ENCODE measurements at regions not wholly inside any gene's neighbourhood (a gene's known extent, or its start where the extent isn't known, plus 50 kb on each side); places are given as distances from the start of the nearest gene placed in this dataset.
A peak's percentile ranks its signal among the peaks of the same experiment; 100 is the strongest.

DNA sequence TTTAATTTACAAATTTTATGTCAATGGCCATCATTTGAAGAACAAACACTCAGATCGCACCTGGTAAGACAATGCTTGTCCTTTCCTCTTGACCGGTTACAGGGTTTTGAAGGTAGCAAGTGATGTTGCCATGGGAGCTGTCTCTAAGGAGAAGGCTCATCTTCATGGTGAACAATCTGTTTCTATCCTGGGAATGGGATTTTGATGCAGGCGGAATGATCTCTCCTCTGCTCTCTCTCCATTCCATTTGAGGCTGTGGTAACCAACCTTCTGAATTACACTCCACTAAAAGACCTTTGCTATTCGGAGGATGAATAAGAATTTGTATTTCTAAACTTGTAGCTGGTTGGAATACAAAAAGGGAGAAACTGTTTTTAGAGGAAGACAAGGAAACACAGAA lies 57.9 kb upstream of the SLC5A9 start:
- no peak for DNase-seq

DNA sequence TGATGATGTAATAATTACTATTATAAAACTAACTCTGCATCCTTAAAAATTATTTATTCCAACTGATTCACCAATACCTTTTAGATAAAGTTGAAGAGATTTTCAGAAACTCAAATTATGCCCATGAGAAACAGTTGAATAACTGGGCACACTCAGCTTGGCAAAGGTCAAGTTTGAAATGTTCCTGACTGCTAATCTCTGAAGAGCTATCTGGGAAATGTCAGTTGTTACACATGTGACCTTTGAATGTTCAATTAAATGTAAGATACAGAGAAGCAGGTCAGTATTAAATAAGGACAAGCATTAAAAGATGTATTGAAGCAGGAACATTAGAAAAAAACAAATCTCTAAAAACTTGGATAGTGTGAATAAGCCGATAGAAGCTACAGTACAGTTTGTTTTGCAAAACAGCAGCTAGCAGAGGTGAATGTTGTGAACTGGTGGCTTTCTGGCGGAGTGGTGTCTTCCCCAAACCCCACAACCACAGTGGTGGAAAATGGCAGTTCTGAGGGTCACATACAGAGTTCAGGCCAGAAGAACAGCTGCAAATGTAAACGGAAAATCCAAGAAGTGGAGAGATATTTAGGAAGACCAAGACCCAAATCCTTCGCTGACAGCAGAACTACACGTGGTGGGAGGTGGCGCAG lies 61.9 kb upstream of the SLC5A9 start:
- no peak for DNase-seq

GRCh38 chr1:48139275-48139674 lies 83.2 kb upstream of the SLC5A9 start:
- DNase-seq, result no peak

DNA sequence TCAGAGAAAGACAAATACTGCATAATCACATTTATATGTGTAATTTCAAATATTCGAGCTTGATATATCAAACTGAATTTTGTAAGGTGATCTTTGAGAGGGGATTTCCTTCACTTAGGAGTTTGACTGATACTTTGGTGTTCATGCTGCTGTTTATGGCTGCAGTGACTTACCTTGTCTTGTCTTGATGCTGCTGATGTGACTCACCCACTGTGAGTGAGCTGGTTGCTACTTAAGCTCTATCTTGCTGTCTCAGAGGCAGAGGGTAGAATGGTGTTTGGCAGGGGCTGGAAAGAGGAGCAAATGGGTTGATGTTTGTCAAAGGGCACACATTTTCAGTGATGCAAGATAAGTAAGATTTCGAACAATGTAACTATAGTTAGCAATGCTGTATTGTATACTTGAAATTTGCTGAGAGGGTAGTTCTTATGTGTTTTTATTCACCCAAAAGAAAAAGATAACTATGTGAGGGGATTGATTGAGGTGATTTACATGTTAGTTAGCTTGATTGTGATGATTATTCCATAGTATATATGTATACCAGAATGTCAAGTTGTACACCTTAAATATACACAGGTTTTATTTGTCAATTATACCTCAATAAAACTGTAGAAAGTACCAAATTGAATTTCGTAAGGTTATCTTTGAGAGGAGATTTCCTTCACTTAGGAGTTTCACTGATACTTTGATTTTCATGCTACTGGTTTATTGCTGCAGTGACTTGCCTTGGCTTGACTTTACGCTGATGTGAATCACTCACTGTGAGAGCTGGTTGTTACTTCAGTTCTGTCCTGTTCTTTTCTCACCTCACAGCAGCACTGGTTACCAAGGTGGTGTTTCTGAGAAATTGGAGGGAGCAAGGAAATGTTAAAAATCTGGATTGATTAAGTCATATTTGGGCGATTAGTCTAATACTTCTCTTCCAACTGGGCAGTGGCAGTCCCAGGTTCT lies 94.5 kb upstream of the SLC5A9 start:
- no peak for DNase-seq

GRCh38 chr1:48123647-48124046 lies 98.9 kb upstream of the SLC5A9 start:
- no peak for DNase-seq

GRCh38 chr1:48121955-48122354 lies 100.6 kb upstream of the SLC5A9 start:
- no peak for DNase-seq

DNA sequence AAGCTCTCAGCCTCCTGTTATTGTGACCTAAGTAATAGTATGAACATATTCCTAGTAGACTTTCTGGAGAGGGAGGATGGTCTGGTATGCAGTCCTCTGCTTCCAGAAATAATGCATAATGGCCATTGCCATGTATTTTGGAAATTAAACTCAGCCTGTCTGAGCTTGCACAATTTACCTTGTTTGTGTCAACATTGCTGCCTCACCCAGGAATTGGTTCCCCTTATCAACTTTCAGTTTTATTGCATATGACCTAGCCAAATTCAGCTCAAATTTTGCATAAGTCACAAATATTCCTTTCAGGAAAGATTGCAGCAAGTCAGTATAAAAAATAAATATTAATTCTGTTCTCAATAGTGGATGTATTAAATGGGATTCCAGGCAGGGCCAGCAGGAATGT lies 101.9 kb upstream of the SLC5A9 start:
- DNase-seq, result no peak

GRCh38 chr1:48115835-48116234 lies 106.7 kb upstream of the SLC5A9 start:
- no peak for DNase-seq

- no peak for DNase-seq
Measured at GRCh38 chr1:48114596-48115382, 107.7 kb upstream of the SLC5A9 start.

- DNase-seq, result no peak
Measured at GRCh38 chr1:48109390-48110013, 112.3 kb upstream of the TRABD2B start.

DNA sequence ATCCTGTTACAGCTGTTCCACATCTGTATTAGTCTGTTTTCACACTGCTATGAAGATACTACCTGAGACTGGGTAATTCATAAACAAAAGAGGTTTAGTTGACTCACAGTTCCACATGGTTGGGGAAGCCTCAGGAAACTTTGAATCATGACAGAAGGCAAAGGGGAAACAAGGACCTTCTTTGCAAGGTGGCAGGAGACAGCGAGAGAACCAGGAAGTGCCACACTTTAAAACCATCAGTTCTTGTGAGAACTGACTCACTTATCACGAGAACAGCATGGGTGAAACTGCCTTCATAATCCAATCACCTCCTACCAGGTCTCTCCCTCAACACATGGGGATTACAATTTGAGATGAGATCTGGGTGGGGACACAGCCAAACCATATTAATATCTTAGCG lies 110.3 kb upstream of the TRABD2B start:
- DNase-seq, result no peak

DNA sequence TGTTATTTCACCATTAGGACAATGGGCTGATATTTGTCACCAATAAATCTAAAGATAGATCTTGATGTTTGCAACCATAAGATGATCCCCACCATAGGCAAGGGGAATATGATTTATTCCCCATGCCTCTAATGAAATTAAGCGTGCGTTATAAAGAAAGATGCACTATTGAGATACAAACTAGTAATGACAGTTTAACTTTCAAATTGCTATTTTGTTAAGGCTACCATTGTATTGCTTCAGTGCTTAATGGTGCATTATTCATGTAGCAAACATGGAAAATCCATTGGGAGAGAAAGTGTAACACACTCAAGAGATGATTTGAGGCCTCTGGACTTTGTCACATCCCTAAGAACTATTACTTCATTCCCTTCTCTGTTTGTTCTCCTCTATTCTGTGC lies 108.9 kb upstream of the TRABD2B start:
- DNase-seq, result no peak

GRCh38 chr1:48105165-48105564 lies 108.0 kb upstream of the TRABD2B start:
- DNase-seq, result no peak

DNA sequence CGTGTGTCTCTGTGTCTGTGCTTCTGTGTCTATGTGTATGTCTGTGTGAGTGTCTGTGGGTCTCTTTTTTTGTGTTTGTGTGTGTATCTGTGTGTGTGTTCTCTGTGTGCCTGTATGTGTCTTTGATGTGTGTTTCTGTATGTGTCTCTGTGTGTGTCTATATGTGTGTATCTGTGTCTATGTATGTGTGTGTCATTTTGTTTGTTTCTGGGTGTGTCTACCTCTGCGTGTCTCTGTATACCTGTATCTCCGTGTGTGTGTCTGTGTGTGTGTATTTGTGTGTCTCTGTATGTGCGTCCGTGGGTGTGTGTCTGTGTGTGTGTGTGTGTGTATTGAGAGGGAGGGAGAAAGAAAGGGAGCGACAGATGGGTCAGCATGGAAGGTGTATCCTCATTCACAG lies 106.3 kb upstream of the TRABD2B start:
- DNase-seq, result no peak

DNA sequence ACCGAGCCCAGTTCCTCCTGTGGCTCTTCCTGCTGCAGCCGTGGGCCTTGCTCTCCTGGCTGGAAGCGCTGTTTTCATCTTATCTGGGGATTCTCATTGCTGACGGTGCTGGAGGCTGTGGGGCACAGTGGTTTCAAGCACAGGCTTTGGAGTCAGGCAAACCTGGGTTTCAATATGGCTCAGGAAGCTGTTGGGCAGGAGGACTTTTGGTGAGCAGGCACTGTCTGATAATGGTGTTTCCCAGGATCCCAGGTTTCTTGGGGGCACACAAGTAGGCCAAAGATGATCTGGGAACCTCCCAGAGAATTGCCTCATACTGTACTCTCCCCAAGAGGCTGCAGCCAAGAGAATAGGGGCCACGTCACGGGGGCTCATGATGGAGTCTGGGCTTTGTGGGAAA lies 105.6 kb upstream of the TRABD2B start:
- no peak for DNase-seq

- no peak for DNase-seq
Measured at GRCh38 chr1:48099072-48099773, 102.0 kb upstream of the TRABD2B start.

- peak; percentile 77 for DNase-seq
Measured at GRCh38 chr1:48093696-48094528, 96.7 kb upstream of the TRABD2B start.

GRCh38 chr1:48093147-48093546 lies 96.0 kb upstream of the TRABD2B start:
- no peak for DNase-seq

GRCh38 chr1:48092401-48092800 lies 95.2 kb upstream of the TRABD2B start:
- no peak for DNase-seq

DNA sequence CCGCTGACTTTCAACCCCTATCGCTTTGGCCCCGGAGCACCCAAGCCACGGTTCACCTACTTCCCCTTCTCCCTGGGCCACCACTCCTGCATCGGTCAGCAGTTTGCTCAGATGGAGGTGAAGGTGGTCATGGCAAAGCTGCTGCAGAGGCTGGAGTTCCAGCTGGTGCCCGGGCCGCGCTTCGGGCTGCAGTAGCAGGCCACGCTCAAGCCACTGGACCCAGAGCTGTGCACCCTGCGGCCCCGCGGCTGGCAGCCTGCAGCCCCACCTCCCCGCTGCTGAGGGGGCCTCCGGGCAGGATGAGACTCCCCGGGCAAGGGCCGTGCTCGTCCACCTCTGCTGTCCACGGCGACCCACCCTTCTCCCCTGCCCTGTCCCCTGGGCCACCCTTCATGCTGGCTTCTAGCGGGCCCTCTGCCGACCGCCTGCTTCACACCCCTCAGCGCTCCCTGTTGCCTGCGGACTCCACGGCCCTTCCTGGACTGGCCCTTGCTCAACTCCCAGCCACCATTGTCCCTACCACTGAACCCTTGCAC lies 92.2 kb upstream of the TRABD2B start:
- DNase-seq, result no peak

DNA sequence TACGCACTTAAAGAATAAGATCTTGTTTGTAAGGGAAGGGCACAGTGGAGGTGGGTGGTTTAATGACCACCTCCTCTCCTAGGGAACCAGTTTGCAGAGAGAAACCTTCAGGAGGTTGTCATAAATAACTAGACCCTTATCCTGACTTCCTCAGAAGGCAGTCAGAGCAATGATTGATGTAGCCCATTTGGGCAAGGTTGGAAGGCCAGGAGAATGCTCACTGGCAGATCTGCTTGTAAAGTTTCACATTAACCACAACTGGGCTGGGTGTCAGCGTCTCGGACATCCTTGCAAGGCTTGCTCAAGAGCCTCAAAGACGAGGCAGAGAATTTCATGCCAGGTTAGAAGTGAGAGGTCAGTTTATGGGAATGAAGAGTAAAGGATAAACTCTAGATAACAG lies 87.6 kb upstream of the TRABD2B start:
- no peak for DNase-seq

All from activated naive CD4-positive, alpha-beta T cell treated with anti-CD3 and anti-CD28 coated beads, Interleukin-2, amount 50 U/mL, for 16 hours (primary cell).